Heart left ventricle (tissue), 16 donors: ENCODE measurements at regions not wholly inside any gene's neighbourhood (a gene's known extent, or its start where the extent isn't known, plus 50 kb on each side); places are given as distances from the start of the nearest gene placed in this dataset.
"Not testable (repeated sequence)": the region's sequence is repeated elsewhere in the genome, so short reads cannot be mapped to it uniquely, and the experiment has no call there.

Experiments
- ATAC-seq, 4 donors: fragments of 200-7000 bp; cut with Tn5 transposase; one replicate each; pipeline ENCODE4 v1.9.1; 2020 to 2022; ENCODE audit warnings: moderate library complexity in 4 of 4, mild to moderate bottlenecking in 3 of 4, moderate number of reproducible peaks in 1 of 4
- DNase-seq, 5 donors: peaks; one replicate each; pipeline ENCODE4 v3.0.0-alpha.2; 2020
- H3K27ac ChIP-seq, 12 donors: fragments of 200-600 bp; sonication (generic) in 4 of 12; one replicate each; pipeline versions ENCODE4 v1.5.0 to v1.8.0; 2016 to 2022; ENCODE audit warnings: mild to moderate bottlenecking in 2 of 12
- H3K27me3 ChIP-seq, 9 donors: fragments of 200-600 bp; sonication (generic) in 2 of 9; one replicate each; pipeline versions ENCODE4 v1.5.1 to v1.8.0; 2016 to 2022; ENCODE audit warnings: mild to moderate bottlenecking in 3 of 9
- H3K36me3 ChIP-seq, 9 donors: fragments of 200-600 bp; sonication (generic) in 2 of 9; one replicate each; pipeline versions ENCODE4 v1.5.0 to v1.8.0; 2018 to 2022; ENCODE audit warnings: mild to moderate bottlenecking in 2 of 9
- H3K4me1 ChIP-seq, 12 donors: fragments of 200-600 bp; sonication (generic) in 4 of 12; one replicate each; pipeline versions ENCODE4 v1.5.0 to v1.8.0; 2016 to 2022; ENCODE audit warnings: mild to moderate bottlenecking in 3 of 12
- H3K4me3 ChIP-seq, 12 donors: fragments of 200-600 bp; sonication (generic) in 4 of 12; one replicate each; pipeline versions ENCODE4 v1.5.0 to v1.8.0; 2017 to 2022; ENCODE audit warnings: mild to moderate bottlenecking in 9 of 12, moderate library complexity in 4 of 12
- H3K9me3 ChIP-seq, 12 donors: fragments of 200-600 bp; sonication (generic) in 4 of 12; one replicate each; pipeline versions ENCODE4 v1.5.0 to v1.8.0; 2016 to 2022; ENCODE audit warnings: mild to moderate bottlenecking in 1 of 12
- CTCF ChIP-seq, 12 donors: fragments of 200-600 bp; sonication (generic) in 4 of 12; IDR thresholded peaks; one replicate each; pipeline versions ENCODE4 v1.5.0 to v1.8.0; 2018 to 2022; ENCODE audit warnings: antibody characterized with exemption in 12 of 12, mild to moderate bottlenecking in 5 of 12
- POLR2A ChIP-seq, 2 donors: fragments of 450-650 bp; IDR thresholded peaks; one replicate each; pipeline ENCODE4 v1.6.1; 2017; ENCODE audit warnings: antibody characterized with exemption in 2 of 2, mild to moderate bottlenecking in 2 of 2, moderate library complexity in 2 of 2
- WGBS, 4 donors: extraction: QIAGEN DNeasy Blood & Tissue Kit in 2 of 4; methylation state at CpG; one replicate each; pipeline versions ENCODE4 v1.1.5 to v1.1.7; 2013 to 2018; 5-methylcytosine and 5-hydroxymethylcytosine counted together
- intact Hi-C, 10 donors: fragments of 100-400 bp; cut with DNase I; formaldehyde crosslinking; loops; one replicate each; pipeline versions ENCODE4 v1.11.1 to v1.14.2; 2022
- donor health status: ischemic (EF 13 %, LVEDD 7.1; RV severe dilation, severe dysfunction).
- donor health status: healthy with polysubstance abuse.
- donor health status: DM: no; HTN: yes; CAD: no.
- donor health status: DM: no; HTN: no; CAD: no.
- donor health status: ischemic (EF 25% LVEDD 6.9; RV normal size, moderate dysfunction).
- donor health status: ischemic (EF 25% LVEDD 5.7; RV mildly dilated, moderate dysfunction).
- donor health status: healthy.
- donor health status: DM: yes; HTN: yes; CAD: no.
- donor health status: ischemic (EF 35%, LVEDD 5.7; RV mildly dilated, moderate dysfunction).
- donor health status: nonischemic (EF 11% LVEDD 7.7; RV severe dilation, severe dysfunction).
- donor health status: DM: yes; HTN: yes; CAD: no.
- donor health status: PGD.
- donor health status: ischemic (EF 29% LVEDD 5.4; RV normal size, mild dysfunction).
- donor health status: nonischemic (EF 23%, LVEDD 6.1; RV moderate dilation, normal function).

DNA sequence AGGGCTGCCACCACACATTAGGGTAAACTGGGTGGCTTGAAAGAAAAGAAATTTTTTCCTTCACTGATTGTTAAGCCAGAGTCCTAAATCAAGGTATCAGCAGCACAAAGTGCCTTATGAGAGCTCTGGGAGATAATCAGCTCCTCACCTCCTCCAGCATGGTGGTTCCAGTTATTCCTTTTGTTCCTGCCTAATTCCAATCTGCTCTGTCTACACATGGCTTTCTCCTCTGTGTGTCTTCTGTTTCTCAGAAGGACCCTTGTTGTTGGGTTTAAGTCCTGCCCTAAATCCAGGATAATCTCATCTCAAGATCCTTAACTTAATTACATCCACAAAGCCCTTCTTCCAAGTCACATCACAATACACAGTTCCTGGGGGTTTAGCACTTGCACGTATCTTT lies 1352.0 kb upstream of the CDH9 start:
- DNase-seq: no peak
- Histone ChIP-seq H3K27ac (no peak overlapping the region), H3K27me3 (no peaks in the 10 kb centered on the region), H3K4me1 (no peaks in the 10 kb centered on the region), H3K4me3 (no peak overlapping the region), H3K9me3 (peaks cover 0 to 9% (median 0%) of the 10 kb centered on the region in 12 donors), H3K36me3 (no peaks in the 10 kb centered on the region)
- intact Hi-C loops: no loop called here
- WGBS, 4 donors: 36 to 76% (median 49%) methylated on average over 1 of the region's 1 CpG
- no peak for TF ChIP-seq POLR2A (IDR thresholded peaks at IDR 0.05)
- no peak for TF ChIP-seq CTCF (IDR thresholded peaks at IDR 0.05)
- no peak for ATAC-seq

DNA sequence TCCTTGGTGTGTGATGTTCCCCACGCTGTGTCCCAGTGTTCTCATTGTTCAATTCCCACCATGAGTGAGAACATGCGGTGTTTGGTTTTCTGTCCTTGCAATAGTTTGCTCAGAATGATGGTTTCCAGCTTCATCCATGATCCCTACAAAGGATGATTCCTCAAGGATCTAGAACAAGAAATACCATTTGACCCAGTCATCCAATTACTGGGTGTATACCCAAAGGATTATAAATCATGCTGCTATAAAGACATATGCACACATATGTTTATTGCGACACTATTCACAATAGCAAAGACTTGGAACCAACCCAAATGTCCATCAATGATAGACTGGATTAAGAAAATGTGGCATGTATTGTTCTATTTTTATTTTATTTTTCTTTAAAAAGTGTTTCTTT lies 1351.3 kb upstream of the CDH9 start:
- H3K36me3 ChIP-seq, H3K4me1 ChIP-seq, intact Hi-C loops, H3K4me3 ChIP-seq, H3K9me3 ChIP-seq, H3K27me3 ChIP-seq, DNase-seq, ATAC-seq, H3K27ac ChIP-seq: not testable (repeated sequence)
- 83 to 85% (median 83%) methylated on average over 3 of the region's 3 CpGs for WGBS, 4 donors

- Histone ChIP-seq H3K4me1 (no peaks in the 10 kb centered on the region), H3K27me3 (no peaks in the 10 kb centered on the region), H3K9me3 (peaks cover 0 to 6% (median 0%) of the 10 kb centered on the region in 12 donors), H3K4me3 (no peak overlapping the region), H3K36me3 (no peaks in the 10 kb centered on the region), H3K27ac (no peak overlapping the region)
- whole genome bisulfite sequencing, 4 donors: 72 to 81% (median 76%) methylated on average over 2 of the region's 2 CpGs
- DNase-seq: no peak
- ATAC-seq: no peak
- no peak for TF ChIP-seq POLR2A (IDR thresholded peaks at IDR 0.05)
- no peak for TF ChIP-seq CTCF (IDR thresholded peaks at IDR 0.05)
- intact Hi-C loops: no loop called here
These were observed 1350.0 kb upstream of the CDH9 start for GRCh38 chr5:28388428-28388827.

DNA sequence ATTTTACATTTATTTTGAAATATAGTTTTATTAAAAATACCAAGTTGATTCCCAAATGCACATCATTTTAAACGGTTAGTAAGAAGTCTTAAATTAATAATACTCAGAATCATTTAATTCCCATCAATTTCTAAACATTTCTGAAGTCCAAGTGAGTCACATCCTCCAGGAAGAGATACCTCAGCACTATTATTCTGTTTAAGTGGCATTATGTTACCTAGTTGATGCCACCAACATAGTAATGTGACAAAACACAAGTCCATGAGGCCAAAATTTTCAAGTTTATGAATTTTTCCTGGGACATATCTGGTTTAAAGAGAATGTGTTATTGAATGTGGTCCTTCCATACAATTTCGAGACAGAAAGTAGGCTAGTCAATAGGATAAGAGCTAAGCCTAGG lies 1348.3 kb upstream of the CDH9 start:
- Histone ChIP-seq H3K27me3 (no peaks in the 10 kb centered on the region), H3K27ac (no peak overlapping the region), H3K4me3 (no peak overlapping the region), H3K4me1 (no peaks in the 10 kb centered on the region), H3K36me3 (no peaks in the 10 kb centered on the region), H3K9me3 (no peaks in the 10 kb centered on the region)
- no peak for TF ChIP-seq POLR2A (IDR thresholded peaks at IDR 0.05)
- TF ChIP-seq CTCF (IDR thresholded peaks at IDR 0.05): no peak
- intact Hi-C loops: no loop called here
- no peak for ATAC-seq
- DNase-seq: no peak
- WGBS, 4 donors: 51 to 75% (median 62%) methylated on average over 2 of the region's 2 CpGs

DNA sequence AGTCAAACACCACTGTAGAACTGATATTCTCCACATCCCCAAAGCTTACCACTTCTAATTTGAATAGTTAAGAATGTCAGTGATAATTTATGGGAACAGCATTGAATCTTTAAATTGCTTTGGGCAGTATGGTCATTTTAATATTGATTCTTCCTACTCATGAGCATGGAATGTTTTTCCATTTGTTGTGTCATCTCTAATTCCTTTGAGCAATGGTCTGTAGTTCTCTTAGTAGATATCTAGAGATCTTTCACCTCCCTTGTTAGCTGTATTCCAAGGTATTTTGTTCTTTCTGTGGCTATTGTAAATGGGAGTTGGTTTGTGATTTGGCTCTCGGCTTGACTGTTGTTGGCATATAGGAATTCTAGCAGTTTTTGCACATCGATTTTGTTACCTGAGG lies 1341.8 kb upstream of the CDH9 start:
- H3K27me3 ChIP-seq: no peaks in the 10 kb centered on the region
- 83 to 94% (median 88%) methylated on average over 2 of the region's 2 CpGs for WGBS, 4 donors
- H3K4me3 ChIP-seq: no peak overlapping the region
- H3K9me3 ChIP-seq: peaks cover 0 to 28% (median 0%) of the 10 kb centered on the region in 12 donors
- H3K36me3 ChIP-seq: no peaks in the 10 kb centered on the region
- DNase-seq: no peak
- no peaks in the 10 kb centered on the region for H3K4me1 ChIP-seq
- intact Hi-C loops: no loop called here
- TF ChIP-seq POLR2A (IDR thresholded peaks at IDR 0.05) (no peak), CTCF (IDR thresholded peaks at IDR 0.05) (no peak)
- no peak overlapping the region for H3K27ac ChIP-seq
- no peak for ATAC-seq
